Hepatocyte (in vitro differentiated cells): ENCODE measurements at regions not wholly inside any gene's neighbourhood (a gene's known extent, or its start where the extent isn't known, plus 50 kb on each side); places are given as distances from the start of the nearest gene placed in this dataset.
A peak's percentile ranks its signal among the peaks of the same experiment; 100 is the strongest.

ENCODE experiments used
- DNase-seq: peaks from one replicate; pipeline ENCODE4 v3.0.0-alpha.2; 2016; ENCODE audit warnings: low spot score
- H2AFZ ChIP-seq: fragments of 200-600 bp; sonication (generic); 2 replicates; pipeline ENCODE4 v1.6.0; 2016; ENCODE audit warnings: antibody characterized with exemption, mild to moderate bottlenecking
- H3K27ac ChIP-seq: fragments of 200-600 bp; sonication (generic); 2 replicates; pipeline ENCODE4 v1.5.1; 2016; ENCODE audit warnings: mild to moderate bottlenecking
- H3K27me3 ChIP-seq: fragments of 200-600 bp; sonication (generic); 2 replicates; pipeline ENCODE4 v1.6.1; 2016
- H3K36me3 ChIP-seq: fragments of 200-600 bp; sonication (generic); replicated peaks from 2 replicates; pipeline ENCODE4 v1.5.1; 2016; ENCODE audit warnings: low read depth; ENCODE audit not compliant: insufficient read depth
- H3K4me1 ChIP-seq: fragments of 200-600 bp; sonication (generic); 2 replicates; pipeline ENCODE4 v1.5.1; 2016; ENCODE audit warnings: mild to moderate bottlenecking, moderate library complexity; ENCODE audit not compliant: insufficient read depth
- H3K4me2 ChIP-seq: fragments of 200-600 bp; sonication (generic); 2 replicates; pipeline ENCODE4 v1.6.0; 2016
- H3K4me3 ChIP-seq: fragments of 200-600 bp; sonication (generic); 2 replicates; pipeline ENCODE4 v1.5.1; 2016; ENCODE audit warnings: mild to moderate bottlenecking
- H3K79me2 ChIP-seq: fragments of 200-600 bp; sonication (generic); 2 replicates; pipeline ENCODE4 v1.6.0; 2017; ENCODE audit warnings: mild to moderate bottlenecking
- H3K9me2 ChIP-seq: fragments of 200-600 bp; sonication (generic); replicated peaks from 2 replicates; pipeline ENCODE4 v1.6.0; 2017; ENCODE audit warnings: mild to moderate bottlenecking; ENCODE audit not compliant: insufficient read depth
- H3K9me3 ChIP-seq: fragments of 200-600 bp; sonication (generic); 2 replicates; pipeline ENCODE4 v1.5.1; 2016; ENCODE audit warnings: low read depth, mild to moderate bottlenecking
- H4K20me1 ChIP-seq: fragments of 200-600 bp; sonication (generic); 2 replicates; pipeline ENCODE4 v1.6.0; 2016; ENCODE audit warnings: mild to moderate bottlenecking; ENCODE audit not compliant: insufficient read depth, poor library complexity, severe bottlenecking
- EZH2 ChIP-seq: fragments of 200-600 bp; sonication (generic); IDR thresholded peaks from 2 replicates; pipeline ENCODE4 v1.6.1; 2016; ENCODE audit warnings: antibody characterized with exemption, mild to moderate bottlenecking, borderline replicate concordance
- EZH2phosphoT487 ChIP-seq: fragments of 200-600 bp; sonication (generic); IDR thresholded peaks from one replicate; pipeline ENCODE4 v1.6.1; 2018; ENCODE audit warnings: antibody characterized with exemption, mild to moderate bottlenecking, low read depth, moderate library complexity; ENCODE audit not compliant: unreplicated experiment, severe bottlenecking
- WGBS: methylation state at CpG from one replicate; pipeline ENCODE4 v1.1.6; 2016; ENCODE audit warnings: low lambda C conversion rate; ENCODE audit errors: missing lambda C conversion rate; 5-methylcytosine and 5-hydroxymethylcytosine counted together
- TF ChIP-seq, protein P1 (sequence below): fragments of 200-600 bp; sonication (generic); IDR thresholded peaks from 2 replicates; pipeline ENCODE4 v1.5.1; 2016; ENCODE audit warnings: antibody characterized with exemption, mild to moderate bottlenecking; ENCODE audit not compliant: poor library complexity

DNA sequence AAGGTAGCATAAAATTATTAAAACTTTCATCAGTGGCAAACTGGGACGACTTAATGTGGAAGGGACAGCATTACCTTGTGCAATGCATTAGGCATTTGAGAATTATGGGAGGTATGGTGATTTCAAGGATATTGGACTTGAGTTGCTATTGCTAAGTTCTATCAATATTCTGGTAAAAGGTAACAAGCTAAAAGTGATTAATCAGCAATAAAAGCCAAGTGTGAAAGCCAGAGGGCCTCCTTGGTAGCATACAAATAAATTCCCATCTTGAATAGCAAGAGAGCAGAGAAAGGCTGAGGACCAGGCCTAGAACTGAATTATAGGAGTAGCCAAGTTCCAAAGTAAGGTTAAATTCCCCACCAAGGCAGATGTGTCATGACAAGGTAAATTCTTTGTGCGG is 74.2 kb upstream of the KCNH7 start:
- H2AFZ ChIP-seq: no peak overlapping the region
- WGBS: 87% methylated on average over 2 of the region's 2 CpGs
- H3K4me1 ChIP-seq: no peaks in the 10 kb centered on the region
- DNase-seq: no peak
- no peaks in the 10 kb centered on the region for H3K9me2 ChIP-seq
- no peaks in the 10 kb centered on the region for H4K20me1 ChIP-seq
- no peaks in the 10 kb centered on the region for H3K9me3 ChIP-seq
- peaks cover 6% of the 10 kb centered on the region for H3K27me3 ChIP-seq
- no peaks in the 10 kb centered on the region for H3K36me3 ChIP-seq
- no peak overlapping the region for H3K27ac ChIP-seq
- TF ChIP-seq EZH2 (no peak), EZH2phosphoT487 (no peak)
- TF ChIP-seq, protein P1, sequence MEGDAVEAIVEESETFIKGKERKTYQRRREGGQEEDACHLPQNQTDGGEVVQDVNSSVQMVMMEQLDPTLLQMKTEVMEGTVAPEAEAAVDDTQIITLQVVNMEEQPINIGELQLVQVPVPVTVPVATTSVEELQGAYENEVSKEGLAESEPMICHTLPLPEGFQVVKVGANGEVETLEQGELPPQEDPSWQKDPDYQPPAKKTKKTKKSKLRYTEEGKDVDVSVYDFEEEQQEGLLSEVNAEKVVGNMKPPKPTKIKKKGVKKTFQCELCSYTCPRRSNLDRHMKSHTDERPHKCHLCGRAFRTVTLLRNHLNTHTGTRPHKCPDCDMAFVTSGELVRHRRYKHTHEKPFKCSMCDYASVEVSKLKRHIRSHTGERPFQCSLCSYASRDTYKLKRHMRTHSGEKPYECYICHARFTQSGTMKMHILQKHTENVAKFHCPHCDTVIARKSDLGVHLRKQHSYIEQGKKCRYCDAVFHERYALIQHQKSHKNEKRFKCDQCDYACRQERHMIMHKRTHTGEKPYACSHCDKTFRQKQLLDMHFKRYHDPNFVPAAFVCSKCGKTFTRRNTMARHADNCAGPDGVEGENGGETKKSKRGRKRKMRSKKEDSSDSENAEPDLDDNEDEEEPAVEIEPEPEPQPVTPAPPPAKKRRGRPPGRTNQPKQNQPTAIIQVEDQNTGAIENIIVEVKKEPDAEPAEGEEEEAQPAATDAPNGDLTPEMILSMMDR: no peak
- H3K79me2 ChIP-seq: no peaks in the 10 kb centered on the region
- no peak overlapping the region for H3K4me3 ChIP-seq
- no peak overlapping the region for H3K4me2 ChIP-seq

- no peak overlapping the region for H3K4me3 ChIP-seq
- TF ChIP-seq, protein P1: no peak
- TF ChIP-seq EZH2phosphoT487: no peak
- TF ChIP-seq EZH2: no peak
- no peak overlapping the region for H3K4me2 ChIP-seq
- no peak overlapping the region for H2AFZ ChIP-seq
- H3K9me3 ChIP-seq: no peaks in the 10 kb centered on the region
- H3K27ac ChIP-seq: no peak overlapping the region
- no peaks in the 10 kb centered on the region for H3K4me1 ChIP-seq
- no peaks in the 10 kb centered on the region for H3K79me2 ChIP-seq
- no peaks in the 10 kb centered on the region for H4K20me1 ChIP-seq
- no peaks in the 10 kb centered on the region for H3K9me2 ChIP-seq
- 43% methylated on average over 2 of the region's 2 CpGs for WGBS
- H3K27me3 ChIP-seq: peaks cover 6% of the 10 kb centered on the region
- H3K36me3 ChIP-seq: no peaks in the 10 kb centered on the region
- no peak for DNase-seq
Observed at GRCh38 chr2:162908567-162908966, 70.0 kb upstream of the KCNH7 start.

GRCh38 chr2:162890690-162891311 is 52.2 kb upstream of the KCNH7 start:
- Histone ChIP-seq H2AFZ (no peak overlapping the region), H4K20me1 (no peaks in the 10 kb centered on the region), H3K79me2 (no peaks in the 10 kb centered on the region), H3K4me1 (no peaks in the 10 kb centered on the region), H3K9me3 (no peaks in the 10 kb centered on the region), H3K9me2 (no peaks in the 10 kb centered on the region), H3K36me3 (no peaks in the 10 kb centered on the region), H3K4me2 (peak overlapping the region; percentile 53), H3K27me3 (no peaks in the 10 kb centered on the region), H3K4me3 (no peak overlapping the region), H3K27ac (no peak overlapping the region)
- WGBS: 27% methylated on average over 4 of the region's 4 CpGs
- DNase-seq: peak; percentile 65
- TF ChIP-seq, protein P1: peak; percentile 85
- TF ChIP-seq EZH2: no peak
- TF ChIP-seq EZH2phosphoT487: no peak
